ENCODE measurements at regions not wholly inside any gene's neighbourhood (a gene's known extent, or its start where the extent isn't known, plus 50 kb on each side); places are given as distances from the start of the nearest gene placed in this dataset.

GRCh38 chr2:2763351-2764000 is 432.4 kb upstream of the MYT1L start:
- TF ChIP-seq POLR2A (IDR thresholded peaks at IDR 0.05): no peak
- TF ChIP-seq CTCF (IDR thresholded peaks at IDR 0.05 in 8 of 11, conservative IDR thresholded peaks at IDR 0.05 in 3 of 11): no peak
- TF ChIP-seq POLR2AphosphoS5 (IDR thresholded peaks at IDR 0.05): no peak

All from spleen (tissue), 7 donors.